VCaP (cell line): ENCODE measurements at regions not wholly inside any gene's neighbourhood (a gene's known extent, or its start where the extent isn't known, plus 50 kb on each side); places are given as distances from the start of the nearest gene placed in this dataset.

Source experiments
- H3K27ac ChIP-seq: fragments of 450-650 bp; 2 replicates; pipeline ENCODE4 v1.5.1; 2017
- TF ChIP-seq, protein P1 (sequence below): fragments of 450-650 bp; conservative IDR thresholded peaks from 2 replicates; pipeline ENCODE4 v1.5.1; 2017; ENCODE audit warnings: mild to moderate bottlenecking, moderate library complexity

DNA sequence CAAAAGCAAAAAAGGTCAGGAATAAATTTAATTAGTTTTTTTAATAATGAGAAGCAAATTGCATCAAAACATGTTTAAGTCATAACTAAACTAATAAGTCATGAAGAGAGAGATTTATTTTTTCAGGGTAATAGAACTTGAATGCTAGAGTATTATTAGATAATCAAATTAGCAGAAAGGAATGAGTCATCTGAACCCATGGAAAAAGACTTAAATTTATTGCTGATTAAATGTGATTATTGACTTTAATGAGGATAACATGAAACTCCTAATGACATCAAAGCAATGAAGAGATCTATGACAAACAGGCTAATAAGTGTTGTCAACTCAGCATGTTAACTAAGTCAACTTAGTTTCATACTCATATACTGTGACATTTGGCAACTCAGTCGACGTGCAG, 264.2 kb downstream of the USP25 start:
- no peak overlapping the region for H3K27ac ChIP-seq
- TF ChIP-seq, protein P1, sequence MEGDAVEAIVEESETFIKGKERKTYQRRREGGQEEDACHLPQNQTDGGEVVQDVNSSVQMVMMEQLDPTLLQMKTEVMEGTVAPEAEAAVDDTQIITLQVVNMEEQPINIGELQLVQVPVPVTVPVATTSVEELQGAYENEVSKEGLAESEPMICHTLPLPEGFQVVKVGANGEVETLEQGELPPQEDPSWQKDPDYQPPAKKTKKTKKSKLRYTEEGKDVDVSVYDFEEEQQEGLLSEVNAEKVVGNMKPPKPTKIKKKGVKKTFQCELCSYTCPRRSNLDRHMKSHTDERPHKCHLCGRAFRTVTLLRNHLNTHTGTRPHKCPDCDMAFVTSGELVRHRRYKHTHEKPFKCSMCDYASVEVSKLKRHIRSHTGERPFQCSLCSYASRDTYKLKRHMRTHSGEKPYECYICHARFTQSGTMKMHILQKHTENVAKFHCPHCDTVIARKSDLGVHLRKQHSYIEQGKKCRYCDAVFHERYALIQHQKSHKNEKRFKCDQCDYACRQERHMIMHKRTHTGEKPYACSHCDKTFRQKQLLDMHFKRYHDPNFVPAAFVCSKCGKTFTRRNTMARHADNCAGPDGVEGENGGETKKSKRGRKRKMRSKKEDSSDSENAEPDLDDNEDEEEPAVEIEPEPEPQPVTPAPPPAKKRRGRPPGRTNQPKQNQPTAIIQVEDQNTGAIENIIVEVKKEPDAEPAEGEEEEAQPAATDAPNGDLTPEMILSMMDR: no peak

DNA sequence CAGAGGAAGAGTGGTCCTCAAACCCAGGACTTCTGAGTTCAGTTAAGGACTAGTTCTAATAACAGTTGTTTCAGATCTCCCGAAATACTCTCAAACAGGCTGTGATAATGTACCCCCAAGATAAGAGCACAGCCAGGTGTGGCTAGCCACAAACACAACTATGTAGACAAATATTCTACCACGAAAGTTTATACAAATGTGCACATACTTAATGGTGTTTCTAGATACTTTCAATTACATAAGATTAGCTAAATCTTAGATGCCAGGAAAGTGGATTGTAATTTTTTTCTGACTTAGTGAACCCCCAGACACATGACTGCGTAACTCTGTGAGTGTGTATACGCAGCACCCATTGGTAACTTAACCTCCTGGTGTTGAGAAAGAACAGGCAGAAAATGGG, 270.0 kb downstream of the USP25 start:
- no peak overlapping the region for H3K27ac ChIP-seq

GRCh38 chr21:16002874-16003466, 273.2 kb downstream of the USP25 start:
- TF ChIP-seq, protein P1: peak; percentile 95
- peak overlapping the region; percentile 18; the same call in 1 of the 2 replicates for H3K27ac ChIP-seq

More for the DNA sequence above, 270.0 kb downstream of the USP25 start:
- TF ChIP-seq, protein P1: no peak

GRCh38 chr21:16004086-16004485, 274.3 kb downstream of the USP25 start:
- TF ChIP-seq, protein P1: no peak
- H3K27ac ChIP-seq: peak overlapping the region; percentile 18; the same call in 1 of the 2 replicates

- TF ChIP-seq, protein P1: no peak
- H3K27ac ChIP-seq: no peak overlapping the region
Observed at GRCh38 chr21:16004523-16004922, 274.7 kb downstream of the USP25 start.

DNA sequence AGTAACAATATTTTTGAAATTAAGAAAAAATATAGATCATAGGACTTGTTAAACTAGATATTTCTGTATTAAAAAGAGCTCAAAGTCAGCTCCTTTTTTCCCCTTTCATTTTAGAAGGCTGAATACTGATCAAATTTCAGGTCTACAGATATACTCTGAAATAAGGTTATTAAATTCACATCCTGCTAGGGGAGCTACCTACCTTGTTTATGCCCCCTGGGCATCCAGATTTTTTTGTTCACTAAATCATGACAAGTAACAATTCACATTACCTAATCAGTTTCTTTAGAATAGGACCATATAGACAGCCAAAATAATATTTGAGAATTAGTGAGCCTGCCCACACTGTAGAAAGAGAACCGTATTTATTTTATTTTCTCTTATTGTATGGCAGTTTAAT, 276.2 kb downstream of the USP25 start:
- H3K27ac ChIP-seq: no peak overlapping the region
- TF ChIP-seq, protein P1: no peak

DNA sequence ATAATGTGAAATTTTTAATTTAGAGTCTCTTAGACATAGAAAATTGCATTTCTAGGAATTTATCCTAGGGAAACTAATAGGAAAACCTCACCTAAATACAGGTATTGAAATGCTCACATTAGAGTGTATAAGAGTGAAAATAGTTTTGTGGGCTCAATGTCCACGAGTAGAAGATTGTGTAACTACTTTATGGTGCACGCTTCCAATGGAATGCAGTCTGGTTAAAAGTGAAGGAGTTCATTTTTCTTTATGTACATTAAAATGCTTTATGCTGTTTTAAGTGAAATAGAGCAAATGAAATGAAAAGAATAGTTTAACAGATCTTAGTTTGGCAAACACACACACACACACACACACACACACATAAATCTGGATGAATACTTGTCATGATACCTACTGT, 278.2 kb downstream of the USP25 start:
- TF ChIP-seq, protein P1: no peak
- 0 out of 2 replicates have a peak overlapping the region, but pooled peaks have one; percentile 1 for H3K27ac ChIP-seq
